MCF 10A (cell line): ENCODE measurements at regions not wholly inside any gene's neighbourhood (a gene's known extent, or its start where the extent isn't known, plus 50 kb on each side); places are given as distances from the start of the nearest gene placed in this dataset.

ENCODE experiments used
- BruUV-seq: library from RNA; stranded (reverse); fragments of 400-500 nt; replicated peaks from 2 replicates; lab custom pipeline; 2021; lab: Mats Ljungman, UMichigan
- CTCF ChIA-PET: fragments of 300-600 bp; sonication (Branson Sonifier 250); formaldehyde crosslinking; extraction: SDS; loops from one replicate; lab custom pipeline; 2021; ENCODE audit warnings: antibody characterized with exemption, inconsistent platforms; lab: Yijun Ruan, JAX
- POLR2A ChIA-PET: fragments of 300-600, 350-650 bp; sonication (Branson Sonifier 250); formaldehyde crosslinking; extraction: SDS; loops from one replicate; lab custom pipeline; 2020; ENCODE audit warnings: antibody characterized with exemption, inconsistent platforms; lab: Yijun Ruan, JAX
- DNase-seq: peaks from one replicate; pipeline ENCODE4 v3.0.0-alpha.2; 2018; ENCODE audit not compliant: unreplicated experiment
- H3K27ac Mint-ChIP-seq: one replicate; pipeline ENCODE4 v1.8.0; 2022; ENCODE audit warnings: mild to moderate bottlenecking, low read depth, mixed read lengths; ENCODE audit not compliant: unreplicated experiment
- H3K27me3 Mint-ChIP-seq: one replicate; pipeline ENCODE4 v1.8.0; 2022; ENCODE audit warnings: mixed read lengths; ENCODE audit not compliant: insufficient read depth, unreplicated experiment
- H3K36me3 Mint-ChIP-seq: one replicate; pipeline ENCODE4 v1.8.0; 2022; ENCODE audit warnings: mild to moderate bottlenecking, moderate library complexity, mixed read lengths; ENCODE audit not compliant: insufficient read depth, unreplicated experiment
- H3K4me1 Mint-ChIP-seq: one replicate; pipeline ENCODE4 v1.8.0; 2022; ENCODE audit warnings: mixed read lengths; ENCODE audit not compliant: insufficient read depth, unreplicated experiment
- H3K4me3 Mint-ChIP-seq: one replicate; pipeline ENCODE4 v1.8.0; 2022; ENCODE audit warnings: mild to moderate bottlenecking, moderate library complexity, mixed read lengths; ENCODE audit not compliant: unreplicated experiment
- H3K9me3 Mint-ChIP-seq: one replicate; pipeline ENCODE4 v1.8.0; 2022; ENCODE audit warnings: mixed read lengths; ENCODE audit not compliant: unreplicated experiment
- CTCF ChIP-seq: fragments of 200-600 bp; IDR thresholded peaks from one replicate; pipeline ENCODE4 v1.8.0; 2022; ENCODE audit warnings: antibody characterized with exemption, mild to moderate bottlenecking; ENCODE audit not compliant: unreplicated experiment
- intact Hi-C: fragments of 100-400 bp; cut with micrococcal nuclease; formaldehyde crosslinking; loops from 2 replicates; pipeline ENCODE4 v1.14.1; 2022

- no TSS peak for BruUV-seq
- Mint-ChIP-seq H3K4me3 (no peak overlapping the region), H3K9me3 (no peaks in the 10 kb centered on the region), H3K4me1 (peaks cover 10% of the 10 kb centered on the region), H3K36me3 (peaks cover 5% of the 10 kb centered on the region), H3K27me3 (no peaks in the 10 kb centered on the region), H3K27ac (no peak overlapping the region)
- ChIA-PET POLR2A (no interaction called here), CTCF (interaction anchor here (0.6 to 0.9 kb wide), 4 partner anchors 16 to 50 kb away, joined by 3 to 6 read pairs (median 4); no protein-coding TSS in a partner anchor)
- intact Hi-C loops, result no loop called here
- TF ChIP-seq CTCF, result no peak
- no peak for DNase-seq
These were observed 124.7 kb upstream of the GSE1 start for GRCh38 chr16:85488414-85488813.

GRCh38 chr16:85490407-85491057 lies 122.6 kb upstream of the GSE1 start:
- Mint-ChIP-seq H3K36me3 (peaks cover 5% of the 10 kb centered on the region), H3K27me3 (no peaks in the 10 kb centered on the region), H3K27ac (no peak overlapping the region), H3K4me1 (peaks cover 10% of the 10 kb centered on the region), H3K4me3 (no peak overlapping the region), H3K9me3 (no peaks in the 10 kb centered on the region)
- TF ChIP-seq CTCF, result no peak
- BruUV-seq, result no TSS peak
- ChIA-PET CTCF (interaction anchor here (0.6 to 1.2 kb wide), 2 partner anchors 63 to 206 kb away, joined by 4 read pairs; no protein-coding TSS in a partner anchor), POLR2A (no interaction called here)
- intact Hi-C loops, result loop anchor here (2.0 kb wide), 1 partner anchor 68 kb away; no protein-coding TSS in a partner anchor
- no peak for DNase-seq

- CTCF ChIA-PET, result interaction anchor here (0.6 to 1.3 kb wide), 6 partner anchors 21 to 245 kb away, joined by 3 to 6 read pairs (median 4); no protein-coding TSS in a partner anchor
- H3K27me3 Mint-ChIP-seq, result no peaks in the 10 kb centered on the region
- intact Hi-C loops, result loop anchor here (2.0 kb wide), 1 partner anchor 68 kb away; no protein-coding TSS in a partner anchor
- H3K4me1 Mint-ChIP-seq, result peaks cover 10% of the 10 kb centered on the region
- peak; percentile 27 for DNase-seq
- peaks cover 5% of the 10 kb centered on the region for H3K36me3 Mint-ChIP-seq
- no peak overlapping the region for H3K4me3 Mint-ChIP-seq
- POLR2A ChIA-PET, result interaction anchor here (1.4 kb wide), 1 partner anchor 122 kb away, joined by 3 read pairs; the partner anchor contains the start of gene GSE1
- BruUV-seq, result no TSS peak
- no peak overlapping the region for H3K27ac Mint-ChIP-seq
- peak; percentile 69 for TF ChIP-seq CTCF
- H3K9me3 Mint-ChIP-seq, result no peaks in the 10 kb centered on the region
These were observed 121.9 kb upstream of the GSE1 start for GRCh38 chr16:85491058-85491771.

- BruUV-seq, result no TSS peak
- Mint-ChIP-seq H3K4me3 (no peak overlapping the region), H3K4me1 (peaks cover 10% of the 10 kb centered on the region), H3K9me3 (no peaks in the 10 kb centered on the region), H3K27me3 (no peaks in the 10 kb centered on the region), H3K36me3 (peaks cover 5% of the 10 kb centered on the region), H3K27ac (no peak overlapping the region)
- ChIA-PET CTCF (interaction anchor here (0.6 to 1.3 kb wide), 7 partner anchors 21 to 246 kb away, joined by 3 to 6 read pairs (median 4); no protein-coding TSS in a partner anchor), POLR2A (interaction anchor here (0.6 to 1.4 kb wide), 5 partner anchors 22 to 123 kb away, joined by 3 read pairs; partner anchors contain the start of gene GSE1)
- TF ChIP-seq CTCF, result no peak
- intact Hi-C loops, result loop anchor here (2.0 kb wide), 1 partner anchor 67 kb away; no protein-coding TSS in a partner anchor
- DNase-seq, result peak; percentile 38
These were observed 121.3 kb upstream of the GSE1 start for GRCh38 chr16:85491798-85492294.
